Stimulated activated naive CD8-positive, alpha-beta T cell treated with anti-CD3 and anti-CD28 coated beads, Interleukin-15, Interleukin-2, amounts not matched to agents 100 ng/mL and 50 ng/mL, for 24 hours (primary cell): ENCODE measurements at regions not wholly inside any gene's neighbourhood (a gene's known extent, or its start where the extent isn't known, plus 50 kb on each side); places are given as distances from the start of the nearest gene placed in this dataset.

ENCODE experiments used
- H3K27ac Mint-ChIP-seq: one replicate; pipeline ENCODE4 v1.8.0; 2021; ENCODE audit warnings: mild to moderate bottlenecking, mixed read lengths
- H3K27me3 Mint-ChIP-seq: one replicate; pipeline ENCODE4 v1.8.0; 2021; ENCODE audit warnings: mixed read lengths
- H3K36me3 Mint-ChIP-seq: one replicate; pipeline ENCODE4 v1.8.0; 2021; ENCODE audit warnings: low read depth, mixed read lengths
- H3K4me1 Mint-ChIP-seq: one replicate; pipeline ENCODE4 v1.8.0; 2021; ENCODE audit warnings: low read depth, mixed read lengths
- H3K4me3 Mint-ChIP-seq: one replicate; pipeline ENCODE4 v1.8.0; 2021; ENCODE audit warnings: mild to moderate bottlenecking, mixed read lengths
- H3K9me3 Mint-ChIP-seq: one replicate; pipeline ENCODE4 v1.8.0; 2021; ENCODE audit warnings: mixed read lengths

DNA sequence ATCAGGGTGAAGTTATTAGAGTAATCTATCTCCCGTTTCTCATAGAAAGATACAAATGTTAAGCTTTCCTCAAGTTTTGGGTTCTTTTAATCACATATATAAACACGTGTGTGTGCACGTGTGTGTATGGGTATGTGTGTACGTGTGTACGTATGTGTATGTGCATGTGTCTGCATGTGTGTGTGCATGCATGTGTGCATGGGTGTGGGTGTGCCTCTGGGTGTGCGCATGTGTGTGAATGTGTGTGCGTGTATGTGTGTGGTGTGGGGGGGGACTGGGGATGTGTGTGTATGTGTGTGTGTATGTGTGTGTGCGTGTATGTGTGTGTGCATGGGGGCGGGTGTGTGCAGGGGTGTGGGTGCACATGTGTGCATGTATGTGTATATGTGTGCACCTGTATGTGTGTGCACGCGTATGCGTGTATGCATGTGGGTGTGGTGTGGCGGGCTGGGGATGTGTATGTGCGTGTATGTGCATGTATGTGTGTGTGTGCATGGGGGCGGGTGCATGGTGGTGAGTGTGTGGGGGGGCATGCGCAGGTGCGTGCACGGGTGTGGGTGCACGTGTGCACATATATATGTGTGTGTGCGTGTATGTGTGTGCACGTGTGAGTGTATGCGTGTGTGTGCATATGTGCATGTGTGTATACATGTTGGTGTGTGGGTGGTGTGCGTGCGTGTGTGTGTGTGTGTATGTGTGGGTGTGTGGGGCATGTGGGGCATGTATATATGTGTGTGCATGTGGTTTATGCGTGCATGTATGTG, 304.0 kb downstream of the MBD2 start:
- Mint-ChIP-seq H3K4me1 (no peaks in the 10 kb centered on the region), H3K4me3 (no peak overlapping the region), H3K9me3 (peaks cover 11% of the 10 kb centered on the region), H3K27ac (no peak overlapping the region), H3K27me3 (no peaks in the 10 kb centered on the region), H3K36me3 (no peaks in the 10 kb centered on the region)

DNA sequence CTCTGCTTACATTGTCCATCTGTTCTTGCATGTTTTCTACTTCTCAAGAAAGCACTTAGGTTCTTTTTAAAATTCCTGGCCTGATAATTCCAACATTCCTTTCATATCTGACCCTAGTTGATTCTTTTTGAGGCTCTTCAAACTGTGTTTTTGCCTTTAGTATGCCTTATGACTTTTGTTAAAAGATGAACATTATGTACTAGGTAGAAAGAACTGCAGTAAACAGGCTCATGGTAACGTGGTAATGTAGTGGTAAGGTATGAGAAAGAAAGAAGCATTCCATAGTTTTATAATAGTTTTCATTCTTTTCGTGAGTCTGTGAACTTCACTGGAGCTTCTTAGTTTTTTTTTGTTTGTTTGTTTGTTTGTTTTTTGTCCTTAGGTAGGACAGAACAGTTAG, 306.4 kb downstream of the MBD2 start:
- Mint-ChIP-seq H3K36me3 (no peaks in the 10 kb centered on the region), H3K27me3 (no peaks in the 10 kb centered on the region), H3K4me1 (no peaks in the 10 kb centered on the region), H3K4me3 (no peak overlapping the region), H3K9me3 (peaks cover 11% of the 10 kb centered on the region), H3K27ac (no peak overlapping the region)

DNA sequence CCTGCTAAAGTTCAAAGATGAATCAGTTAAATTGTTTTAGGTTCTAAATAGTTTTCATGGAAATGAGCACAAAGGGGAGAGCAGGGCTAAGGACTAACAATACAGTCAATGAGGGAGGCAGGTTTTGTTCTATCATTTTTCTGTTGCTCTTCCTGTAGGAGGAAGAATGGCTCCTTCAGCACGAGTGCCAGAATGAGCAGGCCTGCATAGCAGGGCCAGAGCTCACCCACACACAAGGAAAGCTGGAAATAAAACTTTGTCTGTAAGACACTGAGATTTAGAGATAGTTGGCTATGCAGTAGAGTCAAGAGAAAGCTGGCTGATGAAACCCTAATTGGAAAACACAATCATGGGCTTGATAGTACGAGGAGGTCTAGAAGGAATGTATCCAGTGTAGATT, 313.3 kb downstream of the MBD2 start:
- no peak overlapping the region for H3K4me3 Mint-ChIP-seq
- H3K36me3 Mint-ChIP-seq = no peaks in the 10 kb centered on the region
- H3K27ac Mint-ChIP-seq = no peak overlapping the region
- no peaks in the 10 kb centered on the region for H3K4me1 Mint-ChIP-seq
- no peaks in the 10 kb centered on the region for H3K27me3 Mint-ChIP-seq
- no peaks in the 10 kb centered on the region for H3K9me3 Mint-ChIP-seq

DNA sequence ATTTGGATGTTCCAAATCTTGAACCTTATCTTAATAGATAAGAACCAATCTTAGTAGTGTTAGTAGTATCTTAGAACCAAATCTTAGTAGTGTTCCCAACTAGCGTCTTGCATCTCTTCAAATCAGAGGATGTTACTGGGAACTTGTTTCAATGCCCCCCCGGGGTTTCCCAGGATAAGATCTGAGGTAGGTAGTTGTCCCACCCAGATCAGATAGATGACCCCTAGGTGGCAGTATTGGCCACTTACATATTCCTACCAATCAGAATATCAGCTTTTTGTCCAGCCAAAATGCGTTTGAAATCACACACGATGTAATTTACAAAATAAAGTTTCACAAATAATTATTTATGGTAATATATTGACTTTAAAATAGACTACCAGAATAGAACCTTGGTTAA, 314.8 kb downstream of the MBD2 start:
- Mint-ChIP-seq H3K27ac (no peak overlapping the region), H3K36me3 (no peaks in the 10 kb centered on the region), H3K4me3 (no peak overlapping the region), H3K4me1 (no peaks in the 10 kb centered on the region), H3K27me3 (no peaks in the 10 kb centered on the region), H3K9me3 (no peaks in the 10 kb centered on the region)

DNA sequence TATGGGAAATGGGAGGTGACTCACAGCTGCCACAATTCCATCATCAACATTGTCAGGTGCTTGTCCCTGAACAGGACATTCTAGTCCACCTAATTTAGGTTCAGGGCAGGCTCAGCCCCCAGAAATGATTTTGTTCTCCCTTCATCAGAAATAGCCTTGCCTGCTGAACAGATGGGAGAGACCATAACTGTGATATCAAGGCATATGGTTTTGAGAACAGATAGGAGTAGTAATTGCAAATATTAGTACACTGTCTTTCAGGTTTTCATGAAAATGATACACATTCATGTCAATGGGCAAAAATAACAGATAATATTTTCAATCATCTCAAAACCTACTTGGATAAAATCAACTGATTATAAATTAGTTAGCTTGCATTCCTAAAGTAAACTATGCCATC, 316.5 kb downstream of the MBD2 start:
- no peak overlapping the region for H3K4me3 Mint-ChIP-seq
- H3K36me3 Mint-ChIP-seq = no peaks in the 10 kb centered on the region
- H3K27ac Mint-ChIP-seq = no peak overlapping the region
- no peaks in the 10 kb centered on the region for H3K9me3 Mint-ChIP-seq
- H3K27me3 Mint-ChIP-seq = no peaks in the 10 kb centered on the region
- H3K4me1 Mint-ChIP-seq = no peaks in the 10 kb centered on the region

DNA sequence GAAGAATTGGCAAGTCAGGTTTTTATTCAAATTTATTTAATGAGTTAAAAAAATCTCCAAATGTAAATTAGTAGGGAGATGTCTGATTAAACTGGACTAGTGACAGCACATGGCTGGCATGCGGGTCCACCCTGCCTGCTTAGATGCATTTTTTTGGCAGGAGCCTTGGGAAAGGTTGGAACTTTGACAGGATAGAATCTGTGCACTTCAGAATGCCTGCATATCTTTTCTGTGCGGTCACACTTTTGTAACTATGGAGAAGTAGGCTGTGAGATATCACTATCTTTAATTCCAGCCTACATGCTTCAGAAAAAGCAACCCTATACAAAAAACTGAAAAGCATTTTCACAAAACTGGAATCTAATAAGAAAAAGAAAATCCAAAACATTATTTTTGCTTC, 317.8 kb downstream of the MBD2 start:
- H3K27me3 Mint-ChIP-seq = no peaks in the 10 kb centered on the region
- no peak overlapping the region for H3K27ac Mint-ChIP-seq
- H3K9me3 Mint-ChIP-seq = no peaks in the 10 kb centered on the region
- no peaks in the 10 kb centered on the region for H3K36me3 Mint-ChIP-seq
- H3K4me3 Mint-ChIP-seq = no peak overlapping the region
- H3K4me1 Mint-ChIP-seq = no peaks in the 10 kb centered on the region

DNA sequence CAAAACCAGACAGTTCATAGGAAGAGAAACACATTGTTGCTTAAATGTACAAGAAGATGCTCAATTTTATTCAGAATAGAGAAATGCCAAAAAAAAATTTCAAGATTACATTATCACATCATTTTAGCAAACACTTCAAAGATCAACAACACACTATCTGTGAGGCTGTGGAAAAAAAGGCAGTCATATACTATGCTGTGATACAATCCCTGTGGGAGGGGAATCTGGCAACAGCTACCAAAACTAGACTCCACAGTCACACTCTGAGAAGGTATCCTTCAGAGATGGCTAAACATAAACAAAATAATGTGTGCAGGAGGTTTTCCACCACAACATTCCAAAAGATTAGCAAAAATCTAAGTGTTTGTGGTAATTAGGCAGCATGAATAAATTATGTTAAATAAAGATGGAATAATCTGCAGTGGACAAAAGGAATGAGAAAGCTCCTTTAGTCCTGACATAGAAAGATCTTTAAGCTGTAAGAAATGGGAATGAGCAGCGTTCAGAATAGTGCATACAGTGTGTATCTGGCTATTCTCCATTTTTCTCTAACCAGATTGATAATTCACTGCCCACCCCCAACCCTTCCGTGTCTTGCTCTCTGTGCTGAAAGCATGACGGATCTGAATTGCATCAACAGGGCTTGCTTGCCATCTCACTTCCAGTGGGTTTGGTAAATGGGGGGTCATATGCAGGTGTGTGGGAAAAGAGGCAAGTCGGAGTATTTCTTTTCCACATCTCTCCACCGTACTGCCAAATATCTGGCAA, 329.6 kb downstream of the MBD2 start:
- Mint-ChIP-seq H3K36me3 (no peaks in the 10 kb centered on the region), H3K27me3 (no peaks in the 10 kb centered on the region), H3K27ac (no peak overlapping the region), H3K9me3 (no peaks in the 10 kb centered on the region), H3K4me1 (no peaks in the 10 kb centered on the region), H3K4me3 (no peak overlapping the region)

DNA sequence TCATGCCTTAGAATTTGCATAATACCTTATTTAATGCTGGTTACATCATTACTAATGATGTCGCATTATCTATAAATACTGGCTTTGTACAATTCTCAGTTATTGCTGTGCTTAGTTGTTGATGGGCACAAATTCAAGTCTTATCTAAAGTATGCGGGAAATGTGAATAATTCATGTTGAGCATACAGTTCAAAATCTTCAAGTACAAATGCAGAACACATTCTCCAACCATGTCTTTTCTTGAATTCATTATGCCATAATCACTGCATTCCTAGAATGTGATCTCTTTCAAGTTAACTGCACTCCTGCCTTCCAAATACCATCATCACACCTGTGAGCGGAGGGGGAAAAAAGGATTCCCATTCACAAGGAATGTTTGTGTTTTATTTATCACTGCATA, 337.0 kb downstream of the MBD2 start:
- Mint-ChIP-seq H3K27ac (no peak overlapping the region), H3K36me3 (no peaks in the 10 kb centered on the region), H3K4me1 (no peaks in the 10 kb centered on the region), H3K4me3 (no peak overlapping the region), H3K27me3 (no peaks in the 10 kb centered on the region), H3K9me3 (peaks cover 3% of the 10 kb centered on the region)

DNA sequence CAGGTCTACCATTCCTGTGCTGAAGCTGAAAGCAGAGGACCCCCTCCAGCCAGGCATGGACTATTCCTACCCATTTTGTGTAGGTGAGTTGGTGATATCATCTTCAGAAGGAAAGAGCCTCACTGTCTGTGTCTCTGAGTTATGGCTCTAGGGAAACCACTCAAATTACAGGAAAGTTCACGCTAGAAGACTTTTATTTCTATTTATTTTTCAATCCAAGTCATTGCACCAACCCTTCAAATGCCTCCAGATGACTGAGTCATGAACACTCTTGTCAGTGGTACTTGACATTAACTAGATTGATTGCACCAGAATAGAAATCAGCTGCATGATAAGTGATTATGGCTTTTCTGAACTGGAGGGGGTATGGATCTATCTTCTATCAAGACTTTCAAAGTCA, 338.4 kb downstream of the MBD2 start:
- Mint-ChIP-seq H3K9me3 (peaks cover 3% of the 10 kb centered on the region), H3K27ac (no peak overlapping the region), H3K36me3 (no peaks in the 10 kb centered on the region), H3K4me1 (no peaks in the 10 kb centered on the region), H3K27me3 (no peaks in the 10 kb centered on the region), H3K4me3 (no peak overlapping the region)

DNA sequence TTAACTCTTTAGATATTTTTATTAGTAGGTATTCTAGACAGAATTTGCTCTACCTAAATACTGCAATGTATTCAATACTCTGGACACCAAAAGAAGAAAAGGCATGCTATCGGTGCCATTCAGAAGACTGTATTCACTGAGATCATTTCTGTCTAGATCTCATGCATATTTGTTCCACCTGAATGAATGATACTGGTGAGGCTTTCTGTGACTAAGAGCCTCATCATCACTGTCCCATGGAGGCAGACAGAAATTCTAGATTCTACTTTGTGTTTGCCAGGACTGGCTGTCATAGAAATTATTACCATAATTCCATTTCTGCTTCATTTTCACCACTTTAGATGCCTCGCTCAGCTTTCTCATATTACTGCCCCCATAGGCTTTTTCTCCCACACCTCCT, 340.7 kb downstream of the MBD2 start:
- H3K27me3 Mint-ChIP-seq = no peaks in the 10 kb centered on the region
- H3K9me3 Mint-ChIP-seq = no peaks in the 10 kb centered on the region
- no peaks in the 10 kb centered on the region for H3K4me1 Mint-ChIP-seq
- no peaks in the 10 kb centered on the region for H3K36me3 Mint-ChIP-seq
- H3K4me3 Mint-ChIP-seq = no peak overlapping the region
- no peak overlapping the region for H3K27ac Mint-ChIP-seq

DNA sequence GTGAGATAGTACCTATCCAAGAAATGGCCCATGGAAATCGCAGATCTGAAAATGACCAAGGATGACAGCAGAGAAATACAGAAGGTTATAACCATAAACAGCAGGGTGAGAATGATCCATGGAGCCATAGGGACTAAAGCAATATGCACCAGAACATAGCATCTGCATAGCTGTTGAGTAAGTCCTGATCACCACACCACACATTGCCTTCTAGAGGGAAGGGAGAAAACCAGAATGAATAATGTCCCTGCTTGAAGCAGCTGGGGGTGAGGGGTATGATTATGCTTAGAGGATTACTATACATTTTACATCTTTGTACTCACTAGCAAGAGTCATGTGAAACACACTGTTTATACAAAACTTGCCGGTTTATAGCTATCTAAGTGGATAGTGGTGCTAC, 350.4 kb downstream of the MBD2 start:
- Mint-ChIP-seq H3K36me3 (no peaks in the 10 kb centered on the region), H3K4me3 (no peak overlapping the region), H3K27me3 (no peaks in the 10 kb centered on the region), H3K27ac (no peak overlapping the region), H3K9me3 (peaks cover 5% of the 10 kb centered on the region), H3K4me1 (no peaks in the 10 kb centered on the region)

DNA sequence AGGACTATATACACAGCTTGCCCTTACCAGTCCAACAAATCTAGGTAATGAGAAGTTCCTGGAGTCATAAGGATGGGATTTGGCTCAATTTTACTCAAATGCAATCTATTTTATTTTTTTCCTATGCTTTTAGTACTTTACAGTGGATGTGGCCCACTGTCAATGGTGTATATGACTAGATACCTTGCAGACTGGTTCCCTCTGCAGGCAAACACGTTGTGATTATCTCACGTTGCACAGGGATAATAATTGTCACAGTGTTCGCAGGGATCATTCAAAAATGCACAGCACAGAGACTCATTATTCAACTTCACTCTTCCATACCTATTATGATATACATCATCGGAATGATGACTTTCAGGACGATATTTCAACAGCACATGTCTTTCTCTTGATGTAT, 359.7 kb downstream of the MBD2 start:
- H3K36me3 Mint-ChIP-seq = no peaks in the 10 kb centered on the region
- no peaks in the 10 kb centered on the region for H3K27me3 Mint-ChIP-seq
- no peak overlapping the region for H3K27ac Mint-ChIP-seq
- no peak overlapping the region for H3K4me3 Mint-ChIP-seq
- H3K9me3 Mint-ChIP-seq = no peaks in the 10 kb centered on the region
- H3K4me1 Mint-ChIP-seq = no peaks in the 10 kb centered on the region

DNA sequence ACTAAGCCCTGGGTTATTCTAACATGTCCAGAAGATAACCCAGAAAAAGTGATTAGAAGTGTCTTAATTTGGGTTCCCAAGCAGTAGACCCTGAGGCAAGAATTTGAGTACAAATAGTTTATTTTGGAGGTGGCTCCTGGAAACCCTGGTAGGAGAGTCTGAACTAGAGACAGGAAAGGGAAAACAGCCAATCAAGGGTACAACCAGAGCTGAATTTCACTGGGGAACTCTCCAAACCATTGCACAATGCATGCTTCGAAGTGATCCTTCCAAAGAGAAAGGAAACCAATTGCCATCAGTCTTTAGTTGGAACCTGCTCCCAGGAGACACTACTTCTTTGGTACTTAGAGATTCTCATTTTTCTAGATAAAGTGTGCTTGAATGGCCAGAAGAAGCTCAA, 361.5 kb downstream of the MBD2 start:
- Mint-ChIP-seq H3K27ac (no peak overlapping the region), H3K4me3 (no peak overlapping the region), H3K27me3 (no peaks in the 10 kb centered on the region), H3K36me3 (no peaks in the 10 kb centered on the region), H3K4me1 (no peaks in the 10 kb centered on the region), H3K9me3 (no peaks in the 10 kb centered on the region)

DNA sequence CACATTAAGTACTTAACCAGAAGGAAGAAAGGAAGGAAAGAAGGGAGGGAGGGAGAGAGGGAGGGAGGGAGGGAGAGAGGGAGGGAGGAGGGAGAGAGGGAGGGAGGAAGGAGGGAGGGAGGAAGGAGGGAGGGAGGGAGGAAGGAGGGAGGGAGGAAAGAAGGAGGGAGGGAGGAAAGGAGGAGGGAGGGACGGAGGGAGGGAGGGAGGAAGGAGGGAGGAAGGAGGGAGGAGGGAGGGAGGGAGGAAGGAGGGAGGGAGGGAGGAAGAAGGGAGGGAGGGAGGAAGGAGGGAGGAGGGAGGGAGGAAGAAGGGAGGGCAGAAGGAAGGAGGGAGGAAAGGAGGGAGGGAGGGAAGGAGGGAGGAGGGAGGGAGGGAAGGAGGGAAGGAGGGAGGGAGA, 363.3 kb downstream of the MBD2 start:
- no peaks in the 10 kb centered on the region for H3K36me3 Mint-ChIP-seq
- no peak overlapping the region for H3K27ac Mint-ChIP-seq
- H3K4me3 Mint-ChIP-seq = no peak overlapping the region
- no peaks in the 10 kb centered on the region for H3K9me3 Mint-ChIP-seq
- no peaks in the 10 kb centered on the region for H3K4me1 Mint-ChIP-seq
- no peaks in the 10 kb centered on the region for H3K27me3 Mint-ChIP-seq

DNA sequence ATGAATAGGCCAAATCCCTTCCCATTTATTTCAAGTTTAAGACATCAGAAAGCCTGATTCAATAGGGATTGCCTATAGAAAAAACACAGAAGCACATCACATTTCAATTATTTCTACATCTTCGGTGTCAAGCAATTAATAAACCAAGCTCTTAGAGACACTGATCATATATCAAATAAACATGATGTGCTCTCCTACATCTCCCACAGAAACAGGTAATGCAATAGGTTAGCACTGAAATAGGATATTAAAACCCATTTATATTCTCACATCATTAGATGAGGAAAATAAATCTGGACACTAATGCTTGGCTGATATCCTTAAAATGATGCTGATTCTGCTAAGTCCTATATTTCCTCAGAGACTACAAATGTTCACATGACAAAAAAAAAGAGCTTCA, 364.7 kb downstream of the MBD2 start:
- H3K27me3 Mint-ChIP-seq = no peaks in the 10 kb centered on the region
- no peaks in the 10 kb centered on the region for H3K9me3 Mint-ChIP-seq

DNA sequence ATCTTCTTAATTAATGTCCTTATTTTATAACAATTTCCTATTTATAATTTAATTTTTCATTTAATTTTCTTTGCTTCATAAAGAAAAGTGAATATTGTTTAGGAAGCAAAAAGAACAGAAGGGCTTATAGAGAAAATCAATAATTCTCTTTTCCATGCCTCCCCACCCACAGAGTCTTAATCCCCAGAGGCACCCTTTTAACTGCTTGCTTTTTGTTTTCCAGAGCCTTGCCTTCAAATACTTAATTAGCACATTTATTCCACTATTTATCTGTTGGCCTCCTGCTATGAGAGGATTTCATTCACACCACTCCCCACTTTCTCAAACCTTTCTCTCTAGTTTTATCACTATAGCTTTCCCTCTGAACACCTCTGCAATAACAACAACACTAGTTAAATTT, 373.6 kb downstream of the MBD2 start:
- H3K36me3 Mint-ChIP-seq = no peaks in the 10 kb centered on the region
- no peaks in the 10 kb centered on the region for H3K9me3 Mint-ChIP-seq
- H3K4me3 Mint-ChIP-seq = no peak overlapping the region
- no peaks in the 10 kb centered on the region for H3K4me1 Mint-ChIP-seq
- no peak overlapping the region for H3K27ac Mint-ChIP-seq
- no peaks in the 10 kb centered on the region for H3K27me3 Mint-ChIP-seq

More for the DNA sequence above, 364.7 kb downstream of the MBD2 start:
- H3K4me3 Mint-ChIP-seq = no peak overlapping the region
- no peak overlapping the region for H3K27ac Mint-ChIP-seq
- no peaks in the 10 kb centered on the region for H3K36me3 Mint-ChIP-seq
- no peaks in the 10 kb centered on the region for H3K4me1 Mint-ChIP-seq
